Activated T-cell treated with anti-CD3 and anti-CD28 coated beads, Interleukin-2, amount 50 U/mL, for 4 hours (primary cell): ENCODE measurements at regions not wholly inside any gene's neighbourhood (a gene's known extent, or its start where the extent isn't known, plus 50 kb on each side); places are given as distances from the start of the nearest gene placed in this dataset.
A peak's percentile ranks its signal among the peaks of the same experiment; 100 is the strongest.
"Not testable (repeated sequence)": the region's sequence is repeated elsewhere in the genome, so short reads cannot be mapped to it uniquely, and the experiment has no call there.

Experiments
- ATAC-seq, 2 donors: fragments of 200-7000 bp; cut with Tn5 transposase; one replicate each; pipeline ENCODE4 v1.10.0; 2021
- DNase-seq: peaks from one replicate; pipeline ENCODE4 v3.0.0-alpha.2; 2020
- H3K27me3 Mint-ChIP-seq: one replicate; pipeline ENCODE4 v1.8.0; 2021; ENCODE audit warnings: low read depth, mixed read lengths
- H3K36me3 Mint-ChIP-seq: one replicate; pipeline ENCODE4 v1.8.0; 2022; ENCODE audit warnings: mixed read lengths; ENCODE audit not compliant: insufficient read depth
- H3K4me1 Mint-ChIP-seq: one replicate; pipeline ENCODE4 v1.8.0; 2021; ENCODE audit warnings: low read depth, mixed read lengths
- H3K4me3 Mint-ChIP-seq: one replicate; pipeline ENCODE4 v1.8.0; 2021; ENCODE audit warnings: mild to moderate bottlenecking, moderate library complexity, mixed read lengths
- H3K9me3 Mint-ChIP-seq: one replicate; pipeline ENCODE4 v1.8.0; 2021; ENCODE audit warnings: mixed read lengths

- H3K36me3 Mint-ChIP-seq, H3K4me3 Mint-ChIP-seq, H3K9me3 Mint-ChIP-seq, DNase-seq, H3K27me3 Mint-ChIP-seq, ATAC-seq: not testable (repeated sequence)
- peaks cover 25% of the 10 kb centered on the region for H3K4me1 Mint-ChIP-seq
Observed at GRCh38 chr10:62608189-62608875, 196.2 kb upstream of the ADO start.

- Mint-ChIP-seq H3K36me3 (peaks cover 2% of the 10 kb centered on the region), H3K4me3 (no peak overlapping the region), H3K27me3 (peaks cover 3% of the 10 kb centered on the region), H3K4me1 (peaks cover 44% of the 10 kb centered on the region), H3K9me3 (no peaks in the 10 kb centered on the region)
- ATAC-seq: peak; percentile 76 to 91
- peak; percentile 79 for DNase-seq
Observed at GRCh38 chr10:62610649-62611229, 193.8 kb upstream of the ADO start.

- peaks cover 2% of the 10 kb centered on the region for H3K36me3 Mint-ChIP-seq
- ATAC-seq (no peak), DNase-seq (no peak)
- no peak overlapping the region for H3K4me3 Mint-ChIP-seq
- H3K27me3 Mint-ChIP-seq: peaks cover 3% of the 10 kb centered on the region
- no peaks in the 10 kb centered on the region for H3K9me3 Mint-ChIP-seq
- peaks cover 48% of the 10 kb centered on the region for H3K4me1 Mint-ChIP-seq
Observed at GRCh38 chr10:62613424-62613823, 191.1 kb upstream of the ADO start.

- Mint-ChIP-seq H3K27me3 (peaks cover 3% of the 10 kb centered on the region), H3K4me3 (no peak overlapping the region), H3K9me3 (no peaks in the 10 kb centered on the region), H3K4me1 (peaks cover 48% of the 10 kb centered on the region), H3K36me3 (peaks cover 2% of the 10 kb centered on the region)
- ATAC-seq (no peak), DNase-seq (no peak)
Observed at GRCh38 chr10:62613859-62614258, 190.7 kb upstream of the ADO start.

GRCh38 chr10:62614389-62615157 is 189.9 kb upstream of the ADO start:
- Mint-ChIP-seq H3K36me3 (peaks cover 2% of the 10 kb centered on the region), H3K4me1 (peaks cover 51% of the 10 kb centered on the region), H3K4me3 (no peak overlapping the region), H3K27me3 (peaks cover 3% of the 10 kb centered on the region), H3K9me3 (no peaks in the 10 kb centered on the region)
- ATAC-seq: peak; percentile 67 to 78
- peak; percentile 8 for DNase-seq

GRCh38 chr10:62616885-62617590 is 187.5 kb upstream of the ADO start:
- H3K4me3 Mint-ChIP-seq: no peak overlapping the region
- H3K27me3 Mint-ChIP-seq: no peaks in the 10 kb centered on the region
- H3K36me3 Mint-ChIP-seq: peaks cover under 1% of the 10 kb centered on the region
- ATAC-seq (no peak), DNase-seq (no peak)
- peaks cover 44% of the 10 kb centered on the region for H3K4me1 Mint-ChIP-seq
- no peaks in the 10 kb centered on the region for H3K9me3 Mint-ChIP-seq

GRCh38 chr10:62617652-62618051 is 186.9 kb upstream of the ADO start:
- ATAC-seq (no peak), DNase-seq (no peak)
- Mint-ChIP-seq H3K36me3 (no peaks in the 10 kb centered on the region), H3K27me3 (no peaks in the 10 kb centered on the region), H3K4me3 (no peak overlapping the region), H3K4me1 (peaks cover 40% of the 10 kb centered on the region), H3K9me3 (no peaks in the 10 kb centered on the region)

GRCh38 chr10:62618054-62618453 is 186.5 kb upstream of the ADO start:
- Mint-ChIP-seq H3K9me3 (no peaks in the 10 kb centered on the region), H3K4me1 (peaks cover 38% of the 10 kb centered on the region)

GRCh38 chr10:62618576-62619412 is 185.7 kb upstream of the ADO start:
- DNase-seq (no peak), ATAC-seq (no peak)
- Mint-ChIP-seq H3K4me1 (peaks cover 30% of the 10 kb centered on the region), H3K9me3 (no peaks in the 10 kb centered on the region), H3K4me3 (no peak overlapping the region), H3K36me3 (no peaks in the 10 kb centered on the region), H3K27me3 (no peaks in the 10 kb centered on the region)

More at GRCh38 chr10:62618054-62618453, 186.5 kb upstream of the ADO start:
- no peak overlapping the region for H3K4me3 Mint-ChIP-seq
- no peaks in the 10 kb centered on the region for H3K27me3 Mint-ChIP-seq
- H3K36me3 Mint-ChIP-seq: no peaks in the 10 kb centered on the region
- DNase-seq (no peak), ATAC-seq (no peak)

- no peaks in the 10 kb centered on the region for H3K36me3 Mint-ChIP-seq
- ATAC-seq (no peak), DNase-seq (no peak)
- no peak overlapping the region for H3K4me3 Mint-ChIP-seq
- no peaks in the 10 kb centered on the region for H3K27me3 Mint-ChIP-seq
- peaks cover 25% of the 10 kb centered on the region for H3K4me1 Mint-ChIP-seq
- H3K9me3 Mint-ChIP-seq: no peaks in the 10 kb centered on the region
Observed at GRCh38 chr10:62619413-62619738, 185.1 kb upstream of the ADO start.

- DNase-seq: no peak
- peaks cover 16% of the 10 kb centered on the region for H3K4me1 Mint-ChIP-seq
- H3K9me3 Mint-ChIP-seq: no peaks in the 10 kb centered on the region
- no peaks in the 10 kb centered on the region for H3K36me3 Mint-ChIP-seq
- H3K4me3 Mint-ChIP-seq: no peak overlapping the region
- no peaks in the 10 kb centered on the region for H3K27me3 Mint-ChIP-seq
- ATAC-seq: peak; percentile 35 to 40
Observed at GRCh38 chr10:62620491-62620890, 184.0 kb upstream of the ADO start.

GRCh38 chr10:62623223-62623622 is 181.3 kb upstream of the ADO start:
- H3K4me3 Mint-ChIP-seq: no peak overlapping the region
- H3K4me1 Mint-ChIP-seq: peaks cover 18% of the 10 kb centered on the region
- DNase-seq (no peak), ATAC-seq (no peak)
- H3K36me3 Mint-ChIP-seq: no peaks in the 10 kb centered on the region
- H3K9me3 Mint-ChIP-seq: no peaks in the 10 kb centered on the region
- no peaks in the 10 kb centered on the region for H3K27me3 Mint-ChIP-seq

- no peaks in the 10 kb centered on the region for H3K36me3 Mint-ChIP-seq
- H3K9me3 Mint-ChIP-seq: no peaks in the 10 kb centered on the region
- ATAC-seq (no peak), DNase-seq (no peak)
- peaks cover 11% of the 10 kb centered on the region for H3K4me1 Mint-ChIP-seq
- no peak overlapping the region for H3K4me3 Mint-ChIP-seq
- H3K27me3 Mint-ChIP-seq: no peaks in the 10 kb centered on the region
Observed at GRCh38 chr10:62625484-62625883, 179.0 kb upstream of the ADO start.

- ATAC-seq: no peak
- no peak for DNase-seq
- no peak overlapping the region for H3K4me3 Mint-ChIP-seq
- H3K9me3 Mint-ChIP-seq: no peaks in the 10 kb centered on the region
- no peaks in the 10 kb centered on the region for H3K27me3 Mint-ChIP-seq
- H3K36me3 Mint-ChIP-seq: no peaks in the 10 kb centered on the region
- H3K4me1 Mint-ChIP-seq: peaks cover 8% of the 10 kb centered on the region
Observed at GRCh38 chr10:62626079-62626478, 178.4 kb upstream of the ADO start.
